OCI-LY1 (cell line): ENCODE measurements at regions not wholly inside any gene's neighbourhood (a gene's known extent, or its start where the extent isn't known, plus 50 kb on each side); places are given as distances from the start of the nearest gene placed in this dataset.
"Not testable (repeated sequence)": the region's sequence is repeated elsewhere in the genome, so short reads cannot be mapped to it uniquely, and the experiment has no call there.

Experiments
- H2AFZ ChIP-seq: fragments of 200-600 bp; sonication (generic), shearing (Covaris generic); 2 replicates; pipeline ENCODE4 v1.6.0; 2014; ENCODE audit warnings: antibody characterized with exemption, mild to moderate bottlenecking, low read length
- H3F3A ChIP-seq: fragments of 200-600 bp; sonication (generic), shearing (Covaris generic); 2 replicates; pipeline ENCODE4 v1.6.0; 2014; ENCODE audit warnings: mild to moderate bottlenecking, antibody characterized with exemption, low read length, moderate library complexity; ENCODE audit not compliant: insufficient read depth
- H3K27ac ChIP-seq: fragments of 200-600 bp; sonication (generic); 2 replicates; pipeline ENCODE4 v1.5.1; 2014; ENCODE audit warnings: low read length, mixed run types, mild to moderate bottlenecking, low read depth; ENCODE audit not compliant: poor library complexity, severe bottlenecking
- H3K27me3 ChIP-seq: fragments of 200-600 bp; sonication (generic); 2 replicates; pipeline ENCODE4 v1.6.0; 2014; ENCODE audit warnings: antibody characterized with exemption, mild to moderate bottlenecking, low read length, moderate library complexity; ENCODE audit not compliant: insufficient read depth
- H3K36me3 ChIP-seq: fragments of 200-600 bp; sonication (generic); 2 replicates; pipeline ENCODE4 v1.6.1; 2014; ENCODE audit warnings: mild to moderate bottlenecking, antibody characterized with exemption, low read length, moderate library complexity, mixed read lengths; ENCODE audit not compliant: insufficient read depth
- H3K4me1 ChIP-seq: fragments of 200-600 bp; sonication (generic); 2 replicates; pipeline ENCODE4 v1.5.1; 2014; ENCODE audit warnings: mild to moderate bottlenecking, low read length, moderate library complexity; ENCODE audit not compliant: insufficient read depth, severe bottlenecking
- H3K4me2 ChIP-seq: fragments of 200-600 bp; sonication (generic), shearing (Covaris generic); 2 replicates; pipeline ENCODE4 v1.6.1; 2014; ENCODE audit warnings: low read length
- H3K4me3 ChIP-seq: fragments of 200-600 bp; sonication (generic); 2 replicates; pipeline ENCODE4 v1.5.1; 2014; ENCODE audit warnings: low read length, low read depth, mild to moderate bottlenecking, mixed read lengths; ENCODE audit not compliant: poor library complexity, severe bottlenecking
- H3K79me2 ChIP-seq: fragments of 200-600 bp; shearing (Covaris generic); 2 replicates; pipeline ENCODE4 v1.6.1; 2016; ENCODE audit warnings: mixed run types, low read length, mixed read lengths; ENCODE audit not compliant: insufficient read depth
- H3K9ac ChIP-seq: fragments of 200-600 bp; sonication (generic), shearing (Covaris generic); 2 replicates; pipeline ENCODE4 v1.6.1; 2014; ENCODE audit warnings: mild to moderate bottlenecking, low read length, mixed read lengths
- H3K9me2 ChIP-seq: fragments of 200-600 bp; sonication (generic), shearing (Covaris generic); 2 replicates; pipeline ENCODE4 v1.6.1; 2014; ENCODE audit warnings: low read depth, mild to moderate bottlenecking, low read length, mixed read lengths
- H3K9me3 ChIP-seq: fragments of 200-600 bp; shearing (Covaris generic); 2 replicates; pipeline ENCODE4 v1.6.1; 2014; ENCODE audit warnings: low read length, mixed read lengths
- H4K20me1 ChIP-seq: fragments of 200-600 bp; sonication (generic), shearing (Covaris generic); 2 replicates; pipeline ENCODE4 v1.6.0; 2016; ENCODE audit warnings: mild to moderate bottlenecking, low read length; ENCODE audit not compliant: insufficient read depth
- EZH2 ChIP-seq: fragments of 200-600 bp; sonication (generic), shearing (Covaris generic); IDR thresholded peaks from 2 replicates; pipeline ENCODE4 v1.8.0; 2017; ENCODE audit warnings: borderline replicate concordance, mixed run types, mild to moderate bottlenecking, antibody characterized with exemption, low read length, moderate library complexity, mixed read lengths
- TF ChIP-seq, protein P1 (sequence below): fragments of 200-600 bp; sonication (generic), shearing (Covaris generic); IDR thresholded peaks from 2 replicates; pipeline ENCODE4 v1.5.1; 2017; ENCODE audit warnings: mild to moderate bottlenecking, antibody characterized with exemption, low read length, moderate library complexity, mixed read lengths

DNA sequence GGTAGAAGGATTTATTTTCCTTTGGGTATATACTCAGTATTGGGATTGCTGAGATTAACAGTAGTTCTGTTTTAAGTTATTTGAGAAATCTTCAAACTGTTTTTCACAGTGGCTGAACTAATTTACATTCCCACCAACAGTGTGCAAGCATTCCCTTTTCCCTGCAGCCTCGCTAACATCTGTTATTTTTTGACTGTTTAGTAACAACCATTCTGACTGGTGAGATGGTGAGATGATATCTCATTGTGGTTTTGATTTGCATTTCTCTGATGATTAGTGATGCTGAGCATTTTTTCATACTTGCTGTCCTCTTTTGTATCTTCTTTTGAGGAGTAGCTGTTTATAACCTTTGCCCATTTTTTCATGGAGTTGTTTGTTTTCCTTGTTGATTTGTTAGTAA lies 457.8 kb downstream of the TRAM1L1 start:
- Histone ChIP-seq H3K9me3 (no peaks in the 10 kb centered on the region), H3K27ac (no peak overlapping the region), H3K4me2 (no peak overlapping the region), H3K9me2 (no peaks in the 10 kb centered on the region), H3K27me3 (no peaks in the 10 kb centered on the region), H3K79me2 (no peaks in the 10 kb centered on the region), H3F3A (no peaks in the 10 kb centered on the region), H3K9ac (no peak overlapping the region), H2AFZ (no peak overlapping the region), H4K20me1 (no peaks in the 10 kb centered on the region), H3K36me3 (no peaks in the 10 kb centered on the region), H3K4me3 (no peak overlapping the region), H3K4me1 (no peaks in the 10 kb centered on the region)
- TF ChIP-seq EZH2 = no peak
- TF ChIP-seq, protein P1, sequence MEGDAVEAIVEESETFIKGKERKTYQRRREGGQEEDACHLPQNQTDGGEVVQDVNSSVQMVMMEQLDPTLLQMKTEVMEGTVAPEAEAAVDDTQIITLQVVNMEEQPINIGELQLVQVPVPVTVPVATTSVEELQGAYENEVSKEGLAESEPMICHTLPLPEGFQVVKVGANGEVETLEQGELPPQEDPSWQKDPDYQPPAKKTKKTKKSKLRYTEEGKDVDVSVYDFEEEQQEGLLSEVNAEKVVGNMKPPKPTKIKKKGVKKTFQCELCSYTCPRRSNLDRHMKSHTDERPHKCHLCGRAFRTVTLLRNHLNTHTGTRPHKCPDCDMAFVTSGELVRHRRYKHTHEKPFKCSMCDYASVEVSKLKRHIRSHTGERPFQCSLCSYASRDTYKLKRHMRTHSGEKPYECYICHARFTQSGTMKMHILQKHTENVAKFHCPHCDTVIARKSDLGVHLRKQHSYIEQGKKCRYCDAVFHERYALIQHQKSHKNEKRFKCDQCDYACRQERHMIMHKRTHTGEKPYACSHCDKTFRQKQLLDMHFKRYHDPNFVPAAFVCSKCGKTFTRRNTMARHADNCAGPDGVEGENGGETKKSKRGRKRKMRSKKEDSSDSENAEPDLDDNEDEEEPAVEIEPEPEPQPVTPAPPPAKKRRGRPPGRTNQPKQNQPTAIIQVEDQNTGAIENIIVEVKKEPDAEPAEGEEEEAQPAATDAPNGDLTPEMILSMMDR = no peak

DNA sequence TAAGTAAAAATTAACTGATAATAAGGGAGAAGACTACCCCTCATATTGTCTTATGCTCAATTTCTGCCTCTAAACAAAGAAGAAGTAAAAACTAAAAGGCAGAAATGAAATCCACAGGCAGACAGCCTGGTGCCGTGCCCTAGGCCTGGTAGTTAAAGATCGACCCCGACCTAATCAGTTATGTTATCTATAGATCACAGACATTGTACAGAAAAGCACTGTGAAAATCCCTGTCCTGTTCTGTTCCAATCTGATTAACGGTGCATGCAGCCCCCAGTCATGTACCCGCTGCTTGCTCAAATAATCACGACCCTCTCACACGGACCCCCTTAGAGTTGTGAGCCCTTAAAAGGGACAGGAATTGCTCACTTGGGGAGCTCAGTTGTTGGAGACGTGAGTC lies 465.9 kb downstream of the TRAM1L1 start:
- H3K4me1 ChIP-seq = not testable (repeated sequence)

GRCh38 chr4:116618638-116619037 lies 466.7 kb downstream of the TRAM1L1 start:
- Histone ChIP-seq H3K27ac (no peak overlapping the region), H3K9me3 (no peaks in the 10 kb centered on the region), H2AFZ (no peak overlapping the region), H3K4me1 (no peaks in the 10 kb centered on the region), H4K20me1 (no peaks in the 10 kb centered on the region), H3K9ac (no peak overlapping the region), H3K79me2 (no peaks in the 10 kb centered on the region), H3K9me2 (no peaks in the 10 kb centered on the region), H3F3A (no peaks in the 10 kb centered on the region), H3K4me3 (no peak overlapping the region), H3K4me2 (no peak overlapping the region), H3K27me3 (no peaks in the 10 kb centered on the region), H3K36me3 (no peaks in the 10 kb centered on the region)
- no peak for TF ChIP-seq EZH2
- TF ChIP-seq, protein P1 = no peak

More for the DNA sequence above, 465.9 kb downstream of the TRAM1L1 start:
- H3K9ac ChIP-seq, H3K79me2 ChIP-seq, H3K4me3 ChIP-seq, H4K20me1 ChIP-seq, H3K9me3 ChIP-seq, H3K4me2 ChIP-seq, H3K9me2 ChIP-seq, H3K27me3 ChIP-seq, H2AFZ ChIP-seq, H3K27ac ChIP-seq, H3F3A ChIP-seq, H3K36me3 ChIP-seq: not testable (repeated sequence)

- no peak overlapping the region for H3K4me3 ChIP-seq
- no peaks in the 10 kb centered on the region for H4K20me1 ChIP-seq
- no peak overlapping the region for H3K27ac ChIP-seq
- no peaks in the 10 kb centered on the region for H3K27me3 ChIP-seq
- no peaks in the 10 kb centered on the region for H3K9me2 ChIP-seq
- no peak overlapping the region for H3K4me2 ChIP-seq
- H2AFZ ChIP-seq = no peak overlapping the region
- no peaks in the 10 kb centered on the region for H3K9me3 ChIP-seq
- H3K79me2 ChIP-seq = no peaks in the 10 kb centered on the region
- no peaks in the 10 kb centered on the region for H3K4me1 ChIP-seq
- no peak for TF ChIP-seq EZH2
- TF ChIP-seq, protein P1 = no peak
- no peaks in the 10 kb centered on the region for H3F3A ChIP-seq
- no peaks in the 10 kb centered on the region for H3K36me3 ChIP-seq
- no peak overlapping the region for H3K9ac ChIP-seq
Observed at GRCh38 chr4:116603096-116603495, 482.3 kb downstream of the TRAM1L1 start.
